Fibroblast of lung (primary cell): ENCODE measurements at regions not wholly inside any gene's neighbourhood (a gene's known extent, or its start where the extent isn't known, plus 50 kb on each side); places are given as distances from the start of the nearest gene placed in this dataset.

Source experiments
- DNase-seq, 2 donors: peaks; one replicate each; pipeline versions ENCODE4 v3.0.0 to v3.0.0-alpha.2; 2010; ENCODE audit warnings: low read depth in 2 of 2
- H2AFZ ChIP-seq: 2 replicates; pipeline ENCODE4 v1.5.1; 2012; ENCODE audit warnings: low read length, control low read depth, inconsistent platforms
- H3K27ac ChIP-seq: 2 replicates; pipeline ENCODE4 v1.5.1; 2011; ENCODE audit warnings: low read length, control low read depth; ENCODE audit not compliant: insufficient read depth
- H3K27me3 ChIP-seq: 2 replicates; pipeline ENCODE4 v1.5.1; 2011; ENCODE audit warnings: mild to moderate bottlenecking, low read length; ENCODE audit not compliant: control insufficient read depth, insufficient read depth
- H3K36me3 ChIP-seq: 2 replicates; pipeline ENCODE4 v1.5.1; 2011; ENCODE audit warnings: low read length; ENCODE audit not compliant: control insufficient read depth, insufficient read depth
- H3K4me1 ChIP-seq: 2 replicates; pipeline ENCODE4 v1.5.1; 2011; ENCODE audit warnings: low read length; ENCODE audit not compliant: control insufficient read depth, insufficient read depth; ENCODE audit errors: extremely low read depth
- H3K4me2 ChIP-seq: 2 replicates; pipeline ENCODE4 v1.5.1; 2011; ENCODE audit warnings: low read length, control low read depth; ENCODE audit not compliant: insufficient read depth; ENCODE audit errors: extremely low read depth
- H3K4me3 ChIP-seq, 4 experiments: fragments of 200-600 bp in 1 of 4; sonication (generic) in 1 of 4; replicated peaks in 1 of 4; 2 replicates each; pipeline ENCODE4 v1.5.1; 2011 to 2016; ENCODE audit warnings: low read length in 4 of 4, low read depth in 3 of 4, mild to moderate bottlenecking in 3 of 4, control low read depth in 2 of 4, inconsistent platforms in 1 of 4, mixed read lengths in 1 of 4; ENCODE audit not compliant: insufficient read depth in 1 of 4; ENCODE audit errors: control extremely low read depth in 1 of 4
- H3K79me2 ChIP-seq: 2 replicates; pipeline ENCODE4 v1.5.1; 2012; ENCODE audit warnings: mild to moderate bottlenecking, low read length, inconsistent platforms; ENCODE audit not compliant: control insufficient read depth, insufficient read depth
- H3K9ac ChIP-seq: 2 replicates; pipeline ENCODE4 v1.5.1; 2011; ENCODE audit warnings: mild to moderate bottlenecking, low read length, control low read depth; ENCODE audit not compliant: insufficient read depth
- H3K9me3 ChIP-seq: 2 replicates; pipeline ENCODE4 v1.5.1; 2012; ENCODE audit warnings: low read depth, low read length; ENCODE audit not compliant: control insufficient read depth, insufficient read depth
- H4K20me1 ChIP-seq: 2 replicates; pipeline ENCODE4 v1.5.1; 2011; ENCODE audit warnings: low read length; ENCODE audit not compliant: control insufficient read depth, insufficient read depth; ENCODE audit errors: extremely low read depth
- CTCF ChIP-seq, 2 donors: IDR thresholded peaks in 1 of 2; conservative IDR thresholded peaks in 1 of 2; 1 replicate in 1 of 2; 2 replicates in 1 of 2; pipeline ENCODE4 v1.5.1; 2011 to 2012; ENCODE audit warnings: low read length in 2 of 2, control low read depth in 1 of 2, inconsistent platforms in 1 of 2, low read depth in 1 of 2, mild to moderate bottlenecking in 1 of 2
- EZH2 ChIP-seq: IDR thresholded peaks from 2 replicates; pipeline ENCODE4 v1.5.1; 2012; ENCODE audit warnings: low read length, control low read depth, mild to moderate bottlenecking; ENCODE audit errors: missing control alignments

- no peaks in the 10 kb centered on the region for H3K9me3 ChIP-seq
- H3K27ac ChIP-seq = no peak overlapping the region
- no peak overlapping the region for H3K4me2 ChIP-seq
- H3K79me2 ChIP-seq = no peaks in the 10 kb centered on the region
- H3K27me3 ChIP-seq = no peaks in the 10 kb centered on the region
- no peak overlapping the region for H3K9ac ChIP-seq
- no peaks in the 10 kb centered on the region for H3K4me1 ChIP-seq
- DNase-seq = no peak
- no peak overlapping the region for H3K4me3 ChIP-seq
- H4K20me1 ChIP-seq = no peaks in the 10 kb centered on the region
- H2AFZ ChIP-seq = no peak overlapping the region
- H3K36me3 ChIP-seq = no peaks in the 10 kb centered on the region
- TF ChIP-seq CTCF (conservative IDR thresholded peaks at IDR 0.05 in 1 of 2, IDR thresholded peaks at IDR 0.05 in 1 of 2; ENCODE audit: low read depth in 1 of 2, low read length in 2 of 2) (no peak), EZH2 (no peak)
These were observed 232.0 kb downstream of the ENGASE start for GRCh38 chr17:79306424-79307318.

- H3K4me2 ChIP-seq = no peak overlapping the region
These were observed 231.3 kb downstream of the ENGASE start for GRCh38 chr17:79305768-79306423.

More at GRCh38 chr17:79305768-79306423, 231.3 kb downstream of the ENGASE start:
- Histone ChIP-seq H3K36me3 (no peaks in the 10 kb centered on the region), H3K9me3 (no peaks in the 10 kb centered on the region), H2AFZ (no peak overlapping the region), H3K9ac (no peak overlapping the region), H4K20me1 (no peaks in the 10 kb centered on the region), H3K4me1 (no peaks in the 10 kb centered on the region), H3K27ac (no peak overlapping the region), H3K27me3 (no peaks in the 10 kb centered on the region), H3K79me2 (no peaks in the 10 kb centered on the region), H3K4me3 (no peak overlapping the region)
- DNase-seq = no peak
- TF ChIP-seq EZH2 = no peak
- no peak for TF ChIP-seq CTCF (conservative IDR thresholded peaks at IDR 0.05 in 1 of 2, IDR thresholded peaks at IDR 0.05 in 1 of 2; ENCODE audit: low read depth in 1 of 2, low read length in 2 of 2)
